ENCODE measurements at regions not wholly inside any gene's neighbourhood (a gene's known extent, or its start where the extent isn't known, plus 50 kb on each side); places are given as distances from the start of the nearest gene placed in this dataset.

- intact Hi-C loops (cut with micrococcal nuclease), result no loop called here
These were observed 125.9 kb upstream of the LOC128125822 start for GRCh38 chr6:63446405-63446804.

GRCh38 chr6:63447134-63447533 lies 125.1 kb upstream of the LOC128125822 start:
- Mint-ChIP-seq H3K4me3 (ENCODE audit: unreplicated experiment) (no peak overlapping the region), H3K9me3 (ENCODE audit: unreplicated experiment) (no peaks in the 10 kb centered on the region), H3K36me3 (ENCODE audit: insufficient read depth, unreplicated experiment) (no peaks in the 10 kb centered on the region), H3K27me3 (ENCODE audit: insufficient read depth, unreplicated experiment) (no peaks in the 10 kb centered on the region), H3K27ac (ENCODE audit: low read depth, unreplicated experiment) (no peak overlapping the region), H3K4me1 (ENCODE audit: insufficient read depth, unreplicated experiment) (no peaks in the 10 kb centered on the region)
- intact Hi-C loops (cut with micrococcal nuclease), result no loop called here
- BruUV-seq (replicated peaks), result no TSS peak
- POLR2A ChIA-PET, result no interaction called here
- no peak for DNase-seq (ENCODE audit: unreplicated experiment)
- TF ChIP-seq CTCF (IDR thresholded peaks at IDR 0.05; ENCODE audit: unreplicated experiment), result no peak
- CTCF ChIA-PET, result no interaction called here

More at GRCh38 chr6:63446405-63446804, 125.9 kb upstream of the LOC128125822 start:
- BruUV-seq (replicated peaks), result no TSS peak
- ChIA-PET POLR2A (no interaction called here), CTCF (no interaction called here)
- no peak for DNase-seq (ENCODE audit: unreplicated experiment)
- TF ChIP-seq CTCF (IDR thresholded peaks at IDR 0.05; ENCODE audit: unreplicated experiment), result no peak
- no peaks in the 10 kb centered on the region for H3K27me3 Mint-ChIP-seq (ENCODE audit: insufficient read depth, unreplicated experiment)
- no peak overlapping the region for H3K27ac Mint-ChIP-seq (ENCODE audit: low read depth, unreplicated experiment)
- no peaks in the 10 kb centered on the region for H3K36me3 Mint-ChIP-seq (ENCODE audit: insufficient read depth, unreplicated experiment)
- no peaks in the 10 kb centered on the region for H3K4me1 Mint-ChIP-seq (ENCODE audit: insufficient read depth, unreplicated experiment)
- no peak overlapping the region for H3K4me3 Mint-ChIP-seq (ENCODE audit: unreplicated experiment)
- peaks cover 2% of the 10 kb centered on the region for H3K9me3 Mint-ChIP-seq (ENCODE audit: unreplicated experiment)

GRCh38 chr6:63448229-63448628 lies 124.1 kb upstream of the LOC128125822 start:
- BruUV-seq (replicated peaks), result no TSS peak
- POLR2A ChIA-PET, result no interaction called here
- H3K9me3 Mint-ChIP-seq (ENCODE audit: unreplicated experiment), result no peaks in the 10 kb centered on the region
- intact Hi-C loops (cut with micrococcal nuclease), result no loop called here
- CTCF ChIA-PET, result interaction anchor here (0.6 kb wide), 1 partner anchor 383 kb away, joined by 3 read pairs; no protein-coding TSS in a partner anchor
- H3K36me3 Mint-ChIP-seq (ENCODE audit: insufficient read depth, unreplicated experiment), result no peaks in the 10 kb centered on the region
- no peak overlapping the region for H3K4me3 Mint-ChIP-seq (ENCODE audit: unreplicated experiment)
- TF ChIP-seq CTCF (IDR thresholded peaks at IDR 0.05; ENCODE audit: unreplicated experiment), result no peak
- no peak for DNase-seq (ENCODE audit: unreplicated experiment)
- H3K27ac Mint-ChIP-seq (ENCODE audit: low read depth, unreplicated experiment), result no peak overlapping the region
- H3K4me1 Mint-ChIP-seq (ENCODE audit: insufficient read depth, unreplicated experiment), result peaks cover 6% of the 10 kb centered on the region
- no peaks in the 10 kb centered on the region for H3K27me3 Mint-ChIP-seq (ENCODE audit: insufficient read depth, unreplicated experiment)

- Mint-ChIP-seq H3K4me1 (ENCODE audit: insufficient read depth, unreplicated experiment) (peaks cover 6% of the 10 kb centered on the region), H3K4me3 (ENCODE audit: unreplicated experiment) (no peak overlapping the region), H3K9me3 (ENCODE audit: unreplicated experiment) (no peaks in the 10 kb centered on the region), H3K27me3 (ENCODE audit: insufficient read depth, unreplicated experiment) (no peaks in the 10 kb centered on the region), H3K36me3 (ENCODE audit: insufficient read depth, unreplicated experiment) (no peaks in the 10 kb centered on the region), H3K27ac (ENCODE audit: low read depth, unreplicated experiment) (no peak overlapping the region)
- no peak for TF ChIP-seq CTCF (IDR thresholded peaks at IDR 0.05; ENCODE audit: unreplicated experiment)
- intact Hi-C loops (cut with micrococcal nuclease), result no loop called here
- ChIA-PET CTCF (no interaction called here), POLR2A (no interaction called here)
- BruUV-seq (replicated peaks), result no TSS peak
- DNase-seq (ENCODE audit: unreplicated experiment), result no peak
These were observed 122.6 kb upstream of the LOC128125822 start for GRCh38 chr6:63449714-63450113.
